ENCODE measurements at regions not wholly inside any gene's neighbourhood (a gene's known extent, or its start where the extent isn't known, plus 50 kb on each side); places are given as distances from the start of the nearest gene placed in this dataset.

- TF ChIP-seq ZNF770 (CRISPR knock-in tag; IDR thresholded peaks at IDR 0.05) (peak; percentile 79), ETV5 (CRISPR knock-in tag; IDR thresholded peaks at IDR 0.05; ENCODE audit: borderline replicate concordance) (0 out of 2 replicates have a peak, but pooled peaks have one; percentile 12), HMGXB4 (CRISPR knock-in tag; IDR thresholded peaks at IDR 0.05; ENCODE audit: borderline replicate concordance in 1 of 2, low read depth in 1 of 2) (0 out of 4 replicates have a peak, but pooled peaks have one; percentile 27 to 36), SIX1 (CRISPR knock-in tag; IDR thresholded peaks at IDR 0.05; ENCODE audit: borderline replicate concordance) (peak; percentile 88), ZFY (CRISPR knock-in tag; IDR thresholded peaks at IDR 0.05) (peak; percentile 47; the same call in 1 of the 2 replicates)
These were observed 175.7 kb downstream of the SOCS6 start (continued) for GRCh38 chr18:70464343-70465114.

GRCh38 chr18:70463085-70463484 lies 174.2 kb downstream of the SOCS6 start:
- ATAC-seq (no peak), FAIRE-seq (no peak), DNase-seq (ENCODE audit: low spot score) (no peak)
- BruUV-seq (replicated peaks): no TSS peak
- Histone ChIP-seq H3K27me3 (ENCODE audit: control insufficient read depth in 1 of 2, insufficient read depth in 2 of 2, low read length in 2 of 2) (no peaks in the 10 kb centered on the region), H3K36me3 (replicated peaks in 1 of 2; ENCODE audit: control insufficient read depth in 1 of 2, insufficient read depth in 2 of 2, low read length in 2 of 2) (no peaks in the 10 kb centered on the region), H3K4me2 (ENCODE audit: low read depth, low read length) (no peak overlapping the region), H3K79me2 (ENCODE audit: insufficient read depth, low read length) (no peaks in the 10 kb centered on the region), H4K20me1 (ENCODE audit: insufficient read depth, low read length) (no peaks in the 10 kb centered on the region), H3K9ac (ENCODE audit: insufficient read depth, low read depth, low read length) (no peak overlapping the region), H3K27ac (ENCODE audit: extremely low read length, insufficient read depth, low read length) (no peak overlapping the region), H3K4me3 (replicated peaks in 1 of 3; ENCODE audit: insufficient read depth in 1 of 3, low read depth in 2 of 3, low read length in 3 of 3) (no peak overlapping the region), H3K9me3 (ENCODE audit: low read length) (no peaks in the 10 kb centered on the region), H2AFZ (ENCODE audit: low read length) (no peak overlapping the region), H3K4me1 (ENCODE audit: insufficient read depth, low read length) (peaks cover 41% of the 10 kb centered on the region)
- in situ Hi-C loops (cut with HindIII; ENCODE audit: extremely low pct_ligation_motif_present, low pct_unique_long_range_greater_than_20kb) (no loop called here), intact Hi-C loops (cut with micrococcal nuclease; ENCODE audit: unreplicated experiment) (no loop called here)
- CTCF ChIA-PET (ENCODE audit: low intra/inter-chr PET ratio, low total read pairs): no interaction called here
- POLR2A ChIA-PET: no interaction called here
- WGBS (ENCODE audit: low lambda C conversion rate): 83% methylated on average over 6 of the region's 6 CpGs
- TF ChIP-seq JARID2 (CRISPR knock-in tag; IDR thresholded peaks at IDR 0.05; ENCODE audit: insufficient replicate concordance) (no peak), CENPX (CRISPR knock-in tag; IDR thresholded peaks at IDR 0.05) (no peak), KLF16 (CRISPR knock-in tag; IDR thresholded peaks at IDR 0.05) (no peak), ZC3H4 (CRISPR knock-in tag; IDR thresholded peaks at IDR 0.05; ENCODE audit: borderline replicate concordance) (no peak), ZNF768 (CRISPR knock-in tag; IDR thresholded peaks at IDR 0.05) (no peak), NR0B2 (CRISPR knock-in tag; IDR thresholded peaks at IDR 0.05) (no peak)

Data from HepG2 (cell line).